H1 (cell line): ENCODE measurements at regions not wholly inside any gene's neighbourhood (a gene's known extent, or its start where the extent isn't known, plus 50 kb on each side); places are given as distances from the start of the nearest gene placed in this dataset.

Experiments
- CTCF ChIA-PET: fragments of 300-600 bp; sonication (Branson Sonifier 250); formaldehyde crosslinking; loops from one replicate; lab custom pipeline; 2021; ENCODE audit not compliant: partially characterized antibody; lab: Charles Lee
- POLR2A ChIA-PET: fragments of 300-600 bp; sonication (Branson Sonifier 250); formaldehyde crosslinking; loops from one replicate; lab custom pipeline; 2021; ENCODE audit warnings: inconsistent platforms; ENCODE audit not compliant: partially characterized antibody; lab: Charles Lee
- DNase-seq, 2 experiments: peaks; one replicate each; pipeline versions ENCODE4 v3.0.0 to v3.0.0-alpha.2; 2010 to 2022; ENCODE audit warnings: low spot score in 2 of 2, low read depth in 1 of 2, mixed read lengths in 1 of 2
- FAIRE-seq: peaks from 2 replicates; lab custom pipeline; 2011; peaks lifted over from hg19 to GRCh38; lab: Jason Lieb, UNC
- H2AFZ ChIP-seq: 2 replicates; pipeline ENCODE4 v1.8.1; 2012; ENCODE audit warnings: low read length, inconsistent platforms
- H2AK5ac ChIP-seq: 2 replicates; pipeline ENCODE4 v1.6.1; 2013; ENCODE audit warnings: low read depth, low read length
- H2BK120ac ChIP-seq: replicated peaks from 2 replicates; pipeline ENCODE3; 2013; ENCODE audit warnings: low read depth, low read length, inconsistent platforms
- H2BK12ac ChIP-seq: 2 replicates; pipeline ENCODE4 v1.6.1; 2013; ENCODE audit warnings: low read depth, low read length
- H2BK15ac ChIP-seq: 2 replicates; pipeline ENCODE4 v1.6.1; 2013; ENCODE audit warnings: low read length
- H2BK20ac ChIP-seq: 2 replicates; pipeline ENCODE4 v1.6.1; 2013; ENCODE audit warnings: low read length
- H2BK5ac ChIP-seq: 2 replicates; pipeline ENCODE4 v1.6.1; 2013; ENCODE audit warnings: low read depth, low read length
- H3K14ac ChIP-seq: 2 replicates; pipeline ENCODE4 v1.6.1; 2013; ENCODE audit warnings: inconsistent platforms; ENCODE audit not compliant: insufficient read length
- H3K18ac ChIP-seq: 2 replicates; pipeline ENCODE4 v1.6.1; 2013; ENCODE audit warnings: low read length; ENCODE audit errors: extremely low read depth
- H3K23ac ChIP-seq: 2 replicates; pipeline ENCODE4 v1.6.1; 2013; ENCODE audit warnings: inconsistent platforms; ENCODE audit not compliant: insufficient read length
- H3K23me2 ChIP-seq: 2 replicates; pipeline ENCODE4 v1.6.1; 2013; ENCODE audit warnings: low read depth, low read length
- H3K27ac ChIP-seq: 2 replicates; pipeline ENCODE4 v1.6.1; 2011; ENCODE audit warnings: low read depth, low read length, inconsistent platforms
- H3K27me3 ChIP-seq, 4 experiments: replicated peaks in 1 of 4; 1 replicate in 1 of 4; 2 replicates in 3 of 4; pipeline versions ENCODE4 v1.6.1 to v1.8.1; 2011 to 2013; ENCODE audit warnings: low read length in 3 of 4, mild to moderate bottlenecking in 3 of 4, inconsistent platforms in 2 of 4, mixed read lengths in 2 of 4, moderate library complexity in 1 of 4; ENCODE audit not compliant: control insufficient read depth in 3 of 4, insufficient read depth in 3 of 4; ENCODE audit errors: extremely low read depth in 1 of 4
- H3K36me3 ChIP-seq, 4 experiments: 2 replicates each; pipeline versions ENCODE4 v1.6.1 to v1.8.1; 2011 to 2013; ENCODE audit warnings: mild to moderate bottlenecking in 4 of 4, low read length in 3 of 4, moderate library complexity in 2 of 4, control low read depth in 1 of 4, inconsistent platforms in 1 of 4; ENCODE audit not compliant: insufficient read depth in 4 of 4, control insufficient read depth in 2 of 4
- H3K4ac ChIP-seq: replicated peaks from 2 replicates; pipeline ENCODE3; 2013; ENCODE audit warnings: low read length, low read depth, mixed read lengths, inconsistent platforms; ENCODE audit not compliant: insufficient read length
- H3K4me1 ChIP-seq, 4 experiments: replicated peaks in 1 of 4; 1 replicate in 1 of 4; 2 replicates in 3 of 4; pipeline versions ENCODE4 v1.6.1 to v1.8.1; 2011 to 2013; ENCODE audit warnings: low read length in 3 of 4, inconsistent platforms in 2 of 4, mixed read lengths in 1 of 4; ENCODE audit not compliant: insufficient read depth in 4 of 4, control insufficient read depth in 3 of 4
- H3K4me2 ChIP-seq, 2 experiments: 2 replicates each; pipeline versions ENCODE4 v1.6.1 to v1.8.1; 2011 to 2013; ENCODE audit warnings: low read depth in 2 of 2, low read length in 2 of 2, control low read depth in 1 of 2, inconsistent platforms in 1 of 2, mild to moderate bottlenecking in 1 of 2; ENCODE audit not compliant: insufficient read depth in 1 of 2
- H3K4me3 ChIP-seq, 4 experiments: fragments of 200-600, 300-600 bp in 1 of 4; sonication (generic), shearing (Covaris generic), sonication (Bioruptor Twin) in 1 of 4; 2 replicates each; pipeline versions ENCODE4 v1.5.1 to v1.8.1; 2011 to 2016; ENCODE audit warnings: low read length in 4 of 4, low read depth in 3 of 4, control low read depth in 2 of 4, inconsistent platforms in 2 of 4, mild to moderate bottlenecking in 2 of 4, mixed read lengths in 1 of 4, moderate library complexity in 1 of 4; ENCODE audit not compliant: insufficient read depth in 2 of 4; ENCODE audit errors: extremely low read depth in 1 of 4
- H3K56ac ChIP-seq: replicated peaks from 2 replicates; pipeline ENCODE3; 2013; ENCODE audit warnings: low read depth, mild to moderate bottlenecking, mixed read lengths, low read length, inconsistent platforms; ENCODE audit not compliant: insufficient read length
- H3K79me1 ChIP-seq: 2 replicates; pipeline ENCODE4 v1.6.1; 2013; ENCODE audit warnings: low read depth, low read length, control low read depth
- H3K79me2 ChIP-seq, 2 experiments: 2 replicates each; pipeline versions ENCODE4 v1.6.1 to v1.8.1; 2012 to 2013; ENCODE audit warnings: low read length in 2 of 2, mild to moderate bottlenecking in 2 of 2, inconsistent platforms in 1 of 2; ENCODE audit not compliant: insufficient read depth in 2 of 2, control insufficient read depth in 1 of 2
- H3K9ac ChIP-seq, 4 experiments: replicated peaks in 1 of 4; 1 replicate in 1 of 4; 2 replicates in 3 of 4; pipeline versions ENCODE4 v1.6.1 to v1.8.1; 2011 to 2013; ENCODE audit warnings: low read depth in 3 of 4, low read length in 3 of 4, control low read depth in 2 of 4, mild to moderate bottlenecking in 2 of 4, moderate library complexity in 2 of 4, inconsistent platforms in 1 of 4; ENCODE audit errors: extremely low read depth in 1 of 4
- H3K9me3 ChIP-seq, 2 experiments: 2 replicates each; pipeline versions ENCODE4 v1.6.1 to v1.8.1; 2012 to 2013; ENCODE audit warnings: mild to moderate bottlenecking in 2 of 2, moderate library complexity in 2 of 2, control low read depth in 1 of 2, inconsistent platforms in 1 of 2, low read depth in 1 of 2, low read length in 1 of 2, mixed read lengths in 1 of 2; ENCODE audit not compliant: insufficient read depth in 2 of 2
- H4K20me1 ChIP-seq, 2 experiments: replicated peaks in 1 of 2; 2 replicates each; pipeline versions ENCODE3 to v1.8.1; 2011 to 2013; ENCODE audit warnings: inconsistent platforms in 2 of 2, low read length in 2 of 2, mild to moderate bottlenecking in 1 of 2; ENCODE audit not compliant: insufficient read depth in 2 of 2, control insufficient read depth in 1 of 2
- H4K5ac ChIP-seq: 2 replicates; pipeline ENCODE4 v1.6.1; 2013; ENCODE audit warnings: low read length, low read depth, mixed read lengths, inconsistent platforms; ENCODE audit not compliant: insufficient read length
- H4K8ac ChIP-seq: 2 replicates; pipeline ENCODE4 v1.8.0; 2013; ENCODE audit warnings: mild to moderate bottlenecking, moderate library complexity, low read length, inconsistent platforms; ENCODE audit not compliant: insufficient read depth; ENCODE audit errors: extremely low read depth
- H4K91ac ChIP-seq: replicated peaks from 2 replicates; pipeline ENCODE3; 2013; ENCODE audit warnings: low read length, mixed read lengths, inconsistent platforms; ENCODE audit not compliant: insufficient read length
- GABPA ChIP-seq: IDR thresholded peaks from 2 replicates; pipeline ENCODE4 v1.6.1; 2011; ENCODE audit warnings: mild to moderate bottlenecking, low read length, moderate library complexity, borderline replicate concordance; ENCODE audit not compliant: insufficient read depth
- KDM4A ChIP-seq: IDR thresholded peaks from one replicate; pipeline ENCODE4 v1.7.1; 2012; ENCODE audit warnings: low read depth, mild to moderate bottlenecking, moderate library complexity, low read length, inconsistent platforms; ENCODE audit not compliant: severe bottlenecking
- SP2 ChIP-seq: IDR thresholded peaks from 2 replicates; pipeline ENCODE4 v1.6.1; 2012; ENCODE audit warnings: mild to moderate bottlenecking, low read length, inconsistent platforms
- WGBS, 2 experiments: shearing (Covaris generic) in 1 of 2; methylation state at CpG; one replicate each; pipeline versions ENCODE4 v1.1.6 to v1.1.7; 2013 to 2015; ENCODE audit warnings: low lambda C conversion rate in 2 of 2, mixed read lengths in 2 of 2, inconsistent platforms in 1 of 2, low coverage in 1 of 2, missing lambda C conversion rate in 1 of 2; ENCODE audit not compliant: insufficient replicate concordance in 2 of 2, insufficient coverage in 1 of 2, insufficient read length in 1 of 2; ENCODE audit errors: extremely low coverage in 1 of 2, missing lambda C conversion rate in 1 of 2; 5-methylcytosine and 5-hydroxymethylcytosine counted together

GRCh38 chr7:156005202-156005691, 193.0 kb upstream of the SHH start:
- TF ChIP-seq GABPA, result no peak
- no peak for TF ChIP-seq SP2
- TF ChIP-seq KDM4A, result no peak
- Histone ChIP-seq H3K56ac (no peak overlapping the region), H2BK120ac (no peak overlapping the region), H3K9ac (no peak overlapping the region), H3K18ac (no peak overlapping the region), H2BK20ac (no peak overlapping the region), H4K20me1 (no peaks in the 10 kb centered on the region), H2BK15ac (no peak overlapping the region), H2AK5ac (no peak overlapping the region), H3K27me3 (no peaks in the 10 kb centered on the region), H2BK5ac (no peak overlapping the region), H3K14ac (no peak overlapping the region), H3K4me1 (no peaks in the 10 kb centered on the region; a peak in 1 of 7 replicates), H4K5ac (no peak overlapping the region), H3K23ac (no peak overlapping the region), H3K36me3 (no peaks in the 10 kb centered on the region), H3K27ac (no peak overlapping the region), H3K4me3 (no peak overlapping the region), H3K4ac (no peak overlapping the region), H2AFZ (no peak overlapping the region), H3K79me1 (no peaks in the 10 kb centered on the region), H4K8ac (no peak overlapping the region), H3K23me2 (no peaks in the 10 kb centered on the region), H3K9me3 (peaks cover 0 to 3% of the 10 kb centered on the region in 2 experiments; a peak in 1 of 4 replicates), H4K91ac (no peak overlapping the region), H3K79me2 (no peaks in the 10 kb centered on the region), H2BK12ac (no peak overlapping the region), H3K4me2 (no peak overlapping the region)
- no peak for DNase-seq
- CTCF ChIA-PET, result interaction anchor here (1.5 kb wide), 1 partner anchor 151 kb away, joined by 3 read pairs; no protein-coding TSS in a partner anchor
- WGBS, 2 experiments, result 89% methylated on average over 12 of the region's 12 CpGs; no CpG with 5 or more reads in 1 of the 2 experiments
- FAIRE-seq, result no peak
- POLR2A ChIA-PET, result no interaction called here
